ENCODE measurements at regions not wholly inside any gene's neighbourhood (a gene's known extent, or its start where the extent isn't known, plus 50 kb on each side); places are given as distances from the start of the nearest gene placed in this dataset.

DNA sequence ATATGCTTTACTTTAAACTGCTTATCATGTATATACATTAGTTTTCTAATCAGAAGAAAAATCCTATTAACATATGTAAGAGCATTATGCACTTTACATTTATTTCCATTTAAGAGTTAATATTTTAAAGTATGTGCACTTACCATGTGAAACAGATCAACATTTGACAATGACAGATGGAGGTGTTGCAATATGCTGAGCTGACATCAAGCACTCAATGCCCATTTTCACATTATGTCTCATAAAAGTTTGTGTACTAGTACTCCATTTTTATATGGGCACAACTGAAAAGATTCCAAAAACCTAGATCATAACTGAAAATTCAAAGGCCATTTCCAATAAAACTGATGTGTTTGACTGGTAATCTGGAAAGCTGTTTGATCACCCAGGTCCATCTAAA is 420.9 kb upstream of the SOX9 start:
- TF ChIP-seq HDAC6 (IDR thresholded peaks at IDR 0.05; ENCODE audit: low read depth, low read length) = no peak
- TF ChIP-seq SP1 (IDR thresholded peaks at IDR 0.05; ENCODE audit: low read depth, low read length) = no peak
